HepG2 (cell line): ENCODE measurements at regions not wholly inside any gene's neighbourhood (a gene's known extent, or its start where the extent isn't known, plus 50 kb on each side); places are given as distances from the start of the nearest gene placed in this dataset.

ENCODE experiments used
- ATAC-seq: fragments of 200-7000 bp; cut with Tn5 transposase; 3 replicates; pipeline ENCODE4 v1.9.1; 2020; ENCODE audit warnings: mild to moderate bottlenecking, moderate library complexity
- BruUV-seq: library from RNA; stranded (reverse); fragments of 400-500 nt; replicated peaks from 2 replicates; lab custom pipeline; 2021; lab: Mats Ljungman, UMichigan
- CTCF ChIA-PET: fragments of 300-600 bp; formaldehyde crosslinking; extraction: SDS; loops from one replicate; lab custom pipeline; 2021; ENCODE audit warnings: low total read pairs, inconsistent platforms, low intra/inter-chr PET ratio; lab: Yijun Ruan, JAX
- POLR2A ChIA-PET: fragments of 350-600 bp; sonication (Branson Sonifier 250); formaldehyde crosslinking; loops from one replicate; lab custom pipeline; 2020; ENCODE audit warnings: antibody characterized with exemption, inconsistent platforms; lab: Yijun Ruan, JAX
- DNase-seq: peaks from one replicate; pipeline ENCODE4 v3.0.0-alpha.2; 2015; ENCODE audit warnings: low spot score
- FAIRE-seq: peaks from 3 replicates; lab custom pipeline; 2011; peaks lifted over from hg19 to GRCh38; lab: Jason Lieb, UNC
- H2AFZ ChIP-seq: one replicate; pipeline ENCODE4 v1.6.1; 2011; ENCODE audit warnings: low read length, inconsistent platforms
- H3K27ac ChIP-seq: fragments of 300-600 bp; 3 replicates; pipeline ENCODE4 v1.8.0; 2011; ENCODE audit warnings: mixed run types, mild to moderate bottlenecking, mixed read lengths, low read length, inconsistent platforms; ENCODE audit not compliant: insufficient read depth; ENCODE audit errors: extremely low read length
- H3K27me3 ChIP-seq, 2 experiments: fragments of 200-600 bp in 1 of 2; 2 replicates in 1 of 2; 3 replicates in 1 of 2; pipeline versions ENCODE4 v1.6.0 to v1.8.0; 2011; ENCODE audit warnings: low read length in 2 of 2, mild to moderate bottlenecking in 2 of 2, moderate library complexity in 2 of 2, inconsistent platforms in 1 of 2; ENCODE audit not compliant: insufficient read depth in 2 of 2, control insufficient read depth in 1 of 2
- H3K36me3 ChIP-seq, 2 experiments: fragments of 200-600 bp in 1 of 2; replicated peaks in 1 of 2; 2 replicates in 1 of 2; 3 replicates in 1 of 2; pipeline versions ENCODE4 v1.5.1 to v1.8.0; 2011; ENCODE audit warnings: low read length in 2 of 2, inconsistent platforms in 1 of 2; ENCODE audit not compliant: insufficient read depth in 2 of 2, control insufficient read depth in 1 of 2
- H3K4me1 ChIP-seq: 2 replicates; pipeline ENCODE4 v1.5.1; 2012; ENCODE audit warnings: low read length, inconsistent platforms; ENCODE audit not compliant: insufficient read depth
- H3K4me2 ChIP-seq: 2 replicates; pipeline ENCODE4 v1.6.0; 2011; ENCODE audit warnings: low read depth, low read length, inconsistent platforms
- H3K4me3 ChIP-seq, 3 experiments: fragments of 200-600 bp in 1 of 3; sonication (generic), shearing (Covaris generic) in 1 of 3; replicated peaks in 1 of 3; 2 replicates each; pipeline ENCODE4 v1.5.1; 2011 to 2016; ENCODE audit warnings: low read length in 3 of 3, inconsistent platforms in 2 of 3, low read depth in 2 of 3, mild to moderate bottlenecking in 2 of 3, control low read depth in 1 of 3, mixed read lengths in 1 of 3; ENCODE audit not compliant: insufficient read depth in 1 of 3
- H3K79me2 ChIP-seq: one replicate; pipeline ENCODE4 v1.6.1; 2011; ENCODE audit warnings: low read length, inconsistent platforms; ENCODE audit not compliant: insufficient read depth
- H3K9ac ChIP-seq: 2 replicates; pipeline ENCODE4 v1.6.0; 2011; ENCODE audit warnings: mild to moderate bottlenecking, low read depth, low read length, inconsistent platforms; ENCODE audit not compliant: insufficient read depth
- H3K9me3 ChIP-seq: 2 replicates; pipeline ENCODE4 v1.5.1; 2012; ENCODE audit warnings: mild to moderate bottlenecking, low read length
- H4K20me1 ChIP-seq: 2 replicates; pipeline ENCODE4 v1.6.0; 2011; ENCODE audit warnings: inconsistent platforms, mild to moderate bottlenecking, low read length, moderate library complexity; ENCODE audit not compliant: insufficient read depth
- CAMTA2 ChIP-seq: sonication (generic); formaldehyde crosslinking; IDR thresholded peaks from 2 replicates; pipeline ENCODE4 v1.4.0; 2020; ENCODE audit warnings: mild to moderate bottlenecking, missing genetic modification reagents, borderline replicate concordance
- GFI1 ChIP-seq: sonication (generic); formaldehyde crosslinking; IDR thresholded peaks from 2 replicates; pipeline ENCODE4 v1.5.0; 2020; ENCODE audit warnings: missing genetic modification reagents, mild to moderate bottlenecking, borderline replicate concordance
- HDAC1 ChIP-seq: sonication (generic); formaldehyde crosslinking; IDR thresholded peaks from 2 replicates; pipeline ENCODE4 v1.5.1; 2020; ENCODE audit warnings: mild to moderate bottlenecking, missing genetic modification reagents
- NCOA1 ChIP-seq: sonication (generic); formaldehyde crosslinking; IDR thresholded peaks from 2 replicates; pipeline ENCODE4 v1.9.0; 2021; ENCODE audit warnings: missing genetic modification reagents
- NR1H2 ChIP-seq: sonication (generic); formaldehyde crosslinking; IDR thresholded peaks from 2 replicates; pipeline ENCODE4 v1.8.1; 2022; ENCODE audit warnings: low read depth, missing genetic modification reagents, borderline replicate concordance
- SETDB1 ChIP-seq: sonication (generic); formaldehyde crosslinking; IDR thresholded peaks from 2 replicates; pipeline ENCODE4 v1.5.1; 2020; ENCODE audit warnings: missing genetic modification reagents, mild to moderate bottlenecking, borderline replicate concordance
- ZNF331 ChIP-seq: sonication (generic); formaldehyde crosslinking; IDR thresholded peaks from 2 replicates; pipeline ENCODE4 v1.4.0; 2020; ENCODE audit warnings: missing genetic modification reagents
- ZNF558 ChIP-seq: sonication (generic); formaldehyde crosslinking; IDR thresholded peaks from 2 replicates; pipeline ENCODE4 v1.9.0; 2022; ENCODE audit warnings: mild to moderate bottlenecking, missing genetic modification reagents, borderline replicate concordance
- WGBS: methylation state at CpG from one replicate; pipeline ENCODE4 v1.1.6; 2017; ENCODE audit warnings: low lambda C conversion rate; 5-methylcytosine and 5-hydroxymethylcytosine counted together
- in situ Hi-C: cut with HindIII; loops from 2 replicates; pipeline ENCODE4 v1.10.0; 2017; ENCODE audit warnings: low pct_unique_long_range_greater_than_20kb; ENCODE audit not compliant: extremely low pct_ligation_motif_present
- intact Hi-C: fragments of 100-400 bp; cut with micrococcal nuclease; formaldehyde crosslinking; loops from one replicate; pipeline ENCODE4 v1.10.0; 2022; ENCODE audit not compliant: unreplicated experiment
- TF ChIP-seq, protein P1 (sequence below): IDR thresholded peaks from 2 replicates; pipeline ENCODE4 v1.6.1; 2016; ENCODE audit warnings: missing compliant biosample characterization, missing genetic modification reagents, borderline replicate concordance
- TF ChIP-seq, protein P2 (sequence below): sonication (generic); formaldehyde crosslinking; IDR thresholded peaks from 2 replicates; pipeline ENCODE4 v1.8.1; 2022; ENCODE audit warnings: mild to moderate bottlenecking, missing genetic modification reagents
- TF ChIP-seq, protein P3 (sequence below), 2 experiments: fragments of 450-650 bp in 1 of 2; sonication (generic) in 1 of 2; formaldehyde crosslinking; IDR thresholded peaks; 2 replicates each; pipeline versions ENCODE4 v1.5.0 to v1.8.0; 2020 to 2022; ENCODE audit warnings: mild to moderate bottlenecking in 1 of 2, missing genetic modification reagents in 1 of 2

DNA sequence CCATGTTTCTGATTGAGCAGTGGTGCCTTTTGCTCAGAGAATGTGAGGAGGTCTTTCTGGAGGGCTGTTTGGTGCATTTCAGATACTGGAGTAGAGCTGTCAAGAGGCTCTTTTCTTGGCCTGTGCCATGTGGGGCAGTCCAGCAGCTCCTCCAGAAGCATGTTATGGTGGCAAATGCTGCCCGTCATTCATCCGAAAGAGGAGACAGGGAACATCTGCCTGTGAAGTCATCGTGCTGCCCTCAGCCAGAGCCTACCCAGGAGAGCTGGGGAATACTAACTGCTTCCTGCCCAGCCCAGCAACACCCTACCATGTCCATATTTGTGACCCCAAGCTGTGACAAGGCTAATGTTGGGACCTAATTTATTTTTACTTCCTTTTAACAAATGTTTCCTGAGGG lies 82.2 kb upstream of the SLC6A6 start:
- intact Hi-C loops: no loop called here
- Histone ChIP-seq H3K36me3 (no peaks in the 10 kb centered on the region), H3K27ac (no peak overlapping the region), H3K9me3 (no peaks in the 10 kb centered on the region), H3K79me2 (no peaks in the 10 kb centered on the region), H2AFZ (peak overlapping the region; percentile 32), H4K20me1 (no peaks in the 10 kb centered on the region), H3K4me2 (peak overlapping the region; percentile 68), H3K27me3 (peaks cover 0 to 7% of the 10 kb centered on the region in 2 experiments; a peak in 2 of 5 replicates), H3K9ac (no peak overlapping the region), H3K4me1 (peaks cover 54% of the 10 kb centered on the region), H3K4me3 (peak overlapping the region in 1 of 3 experiments; percentile 48; a peak in 1 of 6 replicates)
- ATAC-seq (no peak), DNase-seq (no peak), FAIRE-seq (no peak)
- no TSS peak for BruUV-seq
- in situ Hi-C loops: no loop called here
- ChIA-PET CTCF (no interaction called here), POLR2A (no interaction called here)
- 0 out of 2 replicates have a peak, but pooled peaks have one; percentile 28 for TF ChIP-seq SETDB1 (CRISPR knock-in tag)
- TF ChIP-seq, protein P1, sequence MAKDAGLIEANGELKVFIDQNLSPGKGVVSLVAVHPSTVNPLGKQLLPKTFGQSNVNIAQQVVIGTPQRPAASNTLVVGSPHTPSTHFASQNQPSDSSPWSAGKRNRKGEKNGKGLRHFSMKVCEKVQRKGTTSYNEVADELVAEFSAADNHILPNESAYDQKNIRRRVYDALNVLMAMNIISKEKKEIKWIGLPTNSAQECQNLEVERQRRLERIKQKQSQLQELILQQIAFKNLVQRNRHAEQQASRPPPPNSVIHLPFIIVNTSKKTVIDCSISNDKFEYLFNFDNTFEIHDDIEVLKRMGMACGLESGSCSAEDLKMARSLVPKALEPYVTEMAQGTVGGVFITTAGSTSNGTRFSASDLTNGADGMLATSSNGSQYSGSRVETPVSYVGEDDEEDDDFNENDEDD (CRISPR knock-in tag): 0 out of 2 replicates have a peak, but pooled peaks have one; percentile 1
- TF ChIP-seq, protein P2, sequence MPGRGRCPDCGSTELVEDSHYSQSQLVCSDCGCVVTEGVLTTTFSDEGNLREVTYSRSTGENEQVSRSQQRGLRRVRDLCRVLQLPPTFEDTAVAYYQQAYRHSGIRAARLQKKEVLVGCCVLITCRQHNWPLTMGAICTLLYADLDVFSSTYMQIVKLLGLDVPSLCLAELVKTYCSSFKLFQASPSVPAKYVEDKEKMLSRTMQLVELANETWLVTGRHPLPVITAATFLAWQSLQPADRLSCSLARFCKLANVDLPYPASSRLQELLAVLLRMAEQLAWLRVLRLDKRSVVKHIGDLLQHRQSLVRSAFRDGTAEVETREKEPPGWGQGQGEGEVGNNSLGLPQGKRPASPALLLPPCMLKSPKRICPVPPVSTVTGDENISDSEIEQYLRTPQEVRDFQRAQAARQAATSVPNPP: no peak
- 100% methylated on average over 2 of the region's 3 CpGs for WGBS

DNA sequence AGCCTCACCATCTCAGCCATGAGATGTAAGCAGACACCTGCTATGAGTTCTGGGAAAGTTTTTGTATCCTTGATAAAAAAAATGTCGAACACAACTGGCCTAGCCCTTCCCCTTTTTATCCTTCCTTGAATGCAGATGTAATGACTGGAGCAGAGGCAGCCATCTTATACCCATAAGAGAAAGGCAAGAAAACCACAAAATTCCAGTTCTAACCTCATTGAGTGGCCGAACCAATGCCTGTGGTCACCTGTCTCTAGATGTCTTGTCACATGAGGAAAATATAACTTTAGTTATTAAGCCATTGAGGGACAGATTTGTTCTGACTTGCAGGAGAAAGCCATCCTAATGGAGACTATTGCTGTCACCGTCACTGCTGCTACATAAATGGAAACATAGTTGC lies 80.4 kb upstream of the SLC6A6 start:
- in situ Hi-C loops: no loop called here
- CTCF ChIA-PET: no interaction called here
- FAIRE-seq (no peak), DNase-seq (no peak), ATAC-seq (no peak)
- POLR2A ChIA-PET: no interaction called here
- no TSS peak for BruUV-seq
- H3K4me3 ChIP-seq: no peak overlapping the region; a peak in 1 of 6 replicates
- no peak for TF ChIP-seq ZNF331 (CRISPR knock-in tag)
- TF ChIP-seq GFI1: no peak
- TF ChIP-seq NR1H2 (CRISPR knock-in tag): no peak
- TF ChIP-seq, protein P3, sequence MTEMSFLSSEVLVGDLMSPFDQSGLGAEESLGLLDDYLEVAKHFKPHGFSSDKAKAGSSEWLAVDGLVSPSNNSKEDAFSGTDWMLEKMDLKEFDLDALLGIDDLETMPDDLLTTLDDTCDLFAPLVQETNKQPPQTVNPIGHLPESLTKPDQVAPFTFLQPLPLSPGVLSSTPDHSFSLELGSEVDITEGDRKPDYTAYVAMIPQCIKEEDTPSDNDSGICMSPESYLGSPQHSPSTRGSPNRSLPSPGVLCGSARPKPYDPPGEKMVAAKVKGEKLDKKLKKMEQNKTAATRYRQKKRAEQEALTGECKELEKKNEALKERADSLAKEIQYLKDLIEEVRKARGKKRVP (CRISPR knock-in tag; IDR thresholded peaks at IDR 0.05): no peak
- no peak for TF ChIP-seq HDAC1 (CRISPR knock-in tag)
- no peak for TF ChIP-seq ZNF558
- no peak for TF ChIP-seq NCOA1 (CRISPR knock-in tag)
- no peak for TF ChIP-seq CAMTA2 (CRISPR knock-in tag)
- no peaks in the 10 kb centered on the region for H3K79me2 ChIP-seq
- 57% methylated on average over 3 of the region's 3 CpGs for WGBS
- H3K27ac ChIP-seq: peak overlapping the region; percentile 83
- no peak overlapping the region for H3K9ac ChIP-seq
- no peak overlapping the region for H2AFZ ChIP-seq
- H3K36me3 ChIP-seq: no peaks in the 10 kb centered on the region
- no peaks in the 10 kb centered on the region for H4K20me1 ChIP-seq
- H3K27me3 ChIP-seq: peaks cover 0 to 7% of the 10 kb centered on the region in 2 experiments; a peak in 2 of 5 replicates
- peaks cover 50% of the 10 kb centered on the region for H3K4me1 ChIP-seq
- no peak overlapping the region for H3K4me2 ChIP-seq
- no peaks in the 10 kb centered on the region for H3K9me3 ChIP-seq
- intact Hi-C loops: no loop called here
